ENCODE measurements at regions not wholly inside any gene's neighbourhood (a gene's known extent, or its start where the extent isn't known, plus 50 kb on each side); places are given as distances from the start of the nearest gene placed in this dataset.

- Histone ChIP-seq H3K9me3 (ENCODE audit: control insufficient read depth, insufficient read depth, low read length) (no peaks in the 10 kb centered on the region), H3K36me3 (ENCODE audit: control insufficient read depth, low read length) (no peaks in the 10 kb centered on the region), H3K4me3 (ENCODE audit: low read length) (no peak overlapping the region), H3K79me2 (ENCODE audit: control insufficient read depth, low read length) (no peaks in the 10 kb centered on the region), H3K27ac (ENCODE audit: low read depth, low read length) (no peak overlapping the region), H4K20me1 (ENCODE audit: control insufficient read depth, insufficient read depth, low read depth, low read length) (no peaks in the 10 kb centered on the region), H3K4me2 (ENCODE audit: low read length) (no peak overlapping the region), H3K27me3 (ENCODE audit: control insufficient read depth, low read length) (no peaks in the 10 kb centered on the region), H3K4me1 (ENCODE audit: control insufficient read depth, low read length) (no peaks in the 10 kb centered on the region), H3K9me2 (replicated peaks; ENCODE audit: control insufficient read depth, low read length) (no peaks in the 10 kb centered on the region), H3F3A (ENCODE audit: control insufficient read depth, insufficient read depth) (no peaks in the 10 kb centered on the region)
- TF ChIP-seq EZH2phosphoT487 (IDR thresholded peaks at IDR 0.05; ENCODE audit: borderline replicate concordance, low read length) (no peak), CTCF (IDR thresholded peaks at IDR 0.05; ENCODE audit: low read depth, low read length, poor library complexity, severe bottlenecking) (no peak)
Measured at GRCh38 chr2:150789376-150789905, 302.0 kb upstream of the RND3 start.

- Histone ChIP-seq H3K27ac (ENCODE audit: low read depth, low read length) (no peak overlapping the region), H3F3A (ENCODE audit: control insufficient read depth, insufficient read depth) (no peaks in the 10 kb centered on the region), H3K4me2 (ENCODE audit: low read length) (no peak overlapping the region), H3K4me3 (ENCODE audit: low read length) (no peak overlapping the region), H3K79me2 (ENCODE audit: control insufficient read depth, low read length) (no peaks in the 10 kb centered on the region), H3K9me2 (replicated peaks; ENCODE audit: control insufficient read depth, low read length) (no peaks in the 10 kb centered on the region), H4K20me1 (ENCODE audit: control insufficient read depth, insufficient read depth, low read depth, low read length) (no peaks in the 10 kb centered on the region), H3K27me3 (ENCODE audit: control insufficient read depth, low read length) (no peaks in the 10 kb centered on the region), H3K9me3 (ENCODE audit: control insufficient read depth, insufficient read depth, low read length) (no peaks in the 10 kb centered on the region; the same call in 1 of the 2 replicates), H3K4me1 (ENCODE audit: control insufficient read depth, low read length) (no peaks in the 10 kb centered on the region), H3K36me3 (ENCODE audit: control insufficient read depth, low read length) (no peaks in the 10 kb centered on the region)
- TF ChIP-seq EZH2phosphoT487 (IDR thresholded peaks at IDR 0.05; ENCODE audit: borderline replicate concordance, low read length) (no peak), CTCF (IDR thresholded peaks at IDR 0.05; ENCODE audit: low read depth, low read length, poor library complexity, severe bottlenecking) (no peak)
Measured at GRCh38 chr2:150788426-150789140, 301.1 kb upstream of the RND3 start.

- no peak overlapping the region for H3K4me3 ChIP-seq (ENCODE audit: low read length)
- H3F3A ChIP-seq (ENCODE audit: control insufficient read depth, insufficient read depth) = no peaks in the 10 kb centered on the region
- no peaks in the 10 kb centered on the region for H4K20me1 ChIP-seq (ENCODE audit: control insufficient read depth, insufficient read depth, low read depth, low read length)
- no peaks in the 10 kb centered on the region for H3K9me2 ChIP-seq (replicated peaks; ENCODE audit: control insufficient read depth, low read length)
- no peak overlapping the region for H3K27ac ChIP-seq (ENCODE audit: low read depth, low read length)
- H3K79me2 ChIP-seq (ENCODE audit: control insufficient read depth, low read length) = no peaks in the 10 kb centered on the region
- no peaks in the 10 kb centered on the region; the same call in 1 of the 2 replicates for H3K9me3 ChIP-seq (ENCODE audit: control insufficient read depth, insufficient read depth, low read length)
- H3K36me3 ChIP-seq (ENCODE audit: control insufficient read depth, low read length) = no peaks in the 10 kb centered on the region
- no peaks in the 10 kb centered on the region for H3K4me1 ChIP-seq (ENCODE audit: control insufficient read depth, low read length)
- no peak overlapping the region for H3K4me2 ChIP-seq (ENCODE audit: low read length)
- TF ChIP-seq EZH2phosphoT487 (IDR thresholded peaks at IDR 0.05; ENCODE audit: borderline replicate concordance, low read length) (no peak), CTCF (IDR thresholded peaks at IDR 0.05; ENCODE audit: low read depth, low read length, poor library complexity, severe bottlenecking) (no peak)
- no peaks in the 10 kb centered on the region for H3K27me3 ChIP-seq (ENCODE audit: control insufficient read depth, low read length)
Measured at GRCh38 chr2:150787353-150788093, 300.1 kb upstream of the RND3 start.

Data from DOHH2 (cell line).